HG03342 (cell line): ENCODE measurements at regions not wholly inside any gene's neighbourhood (a gene's known extent, or its start where the extent isn't known, plus 50 kb on each side); places are given as distances from the start of the nearest gene placed in this dataset.

Source experiments
- ATAC-seq: cut with Tn5 transposase; IDR thresholded peaks from one replicate; pipeline ENCODE4 v1.9.1; 2021; ENCODE audit warnings: mild to moderate bottlenecking, moderate library complexity; ENCODE audit not compliant: unreplicated experiment

- no peak for ATAC-seq
Observed at GRCh38 chr11:91264481-91264880, 960.1 kb upstream of the FAT3 start.

GRCh38 chr11:91263496-91264365 lies 960.9 kb upstream of the FAT3 start:
- no peak for ATAC-seq

DNA sequence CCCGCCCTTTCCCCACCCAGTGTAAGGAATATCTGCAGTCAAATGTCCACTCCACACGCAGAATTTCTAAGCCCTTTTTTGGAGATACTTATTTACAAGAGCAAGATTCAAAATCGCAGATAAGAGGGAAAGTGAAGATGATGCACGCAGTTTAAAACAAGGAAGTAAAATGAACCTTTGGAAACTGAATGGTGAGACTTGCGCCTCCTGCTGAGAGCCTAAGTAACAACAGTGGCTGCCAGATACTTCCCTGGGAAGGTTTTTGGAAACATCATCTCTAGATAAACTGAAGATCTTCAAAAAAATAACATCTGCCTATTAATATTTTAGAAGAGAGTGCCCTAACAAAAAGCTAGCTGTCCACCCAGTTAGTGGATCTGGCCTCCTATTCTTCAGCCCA lies 963.1 kb upstream of the FAT3 start:
- no peak for ATAC-seq

DNA sequence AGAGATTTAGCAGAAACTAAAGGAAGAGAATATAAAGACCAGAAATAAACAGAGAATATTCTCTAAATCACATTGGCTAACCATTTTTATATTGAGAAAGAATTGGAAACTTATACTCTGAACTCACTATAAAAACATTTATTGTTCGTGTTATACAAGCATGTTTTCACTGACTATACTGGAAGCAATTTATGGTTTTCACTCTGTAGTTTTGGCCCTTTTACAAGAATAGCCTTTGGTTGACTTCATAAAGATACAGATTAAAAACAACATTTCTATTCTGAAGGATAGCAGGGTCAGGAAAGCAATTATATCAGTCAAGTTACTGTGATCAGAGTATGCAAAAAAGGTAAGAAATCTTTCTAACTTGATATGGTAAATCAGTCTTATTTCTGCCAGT lies 965.7 kb upstream of the FAT3 start:
- ATAC-seq: no peak

DNA sequence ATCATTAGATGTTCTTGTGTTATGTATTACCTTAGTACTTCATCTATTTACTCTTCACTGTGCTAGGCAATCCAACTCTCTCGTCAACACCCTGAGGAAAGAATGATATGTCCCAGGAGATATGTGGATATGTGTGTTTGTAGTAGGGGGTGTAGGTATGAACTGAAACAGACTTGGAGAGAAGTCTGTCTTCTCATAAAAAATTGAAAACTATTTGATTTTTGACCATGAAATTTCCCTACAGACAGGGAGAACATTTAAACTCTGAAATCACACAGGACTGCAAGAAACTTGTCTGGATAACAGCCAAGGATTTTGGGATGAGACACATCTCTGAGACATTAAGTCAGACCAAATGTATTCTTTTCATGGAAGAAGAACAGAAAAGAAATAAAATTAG lies 967.0 kb upstream of the FAT3 start:
- no peak for ATAC-seq

- ATAC-seq: no peak
Observed at GRCh38 chr11:91248199-91248807, 976.3 kb upstream of the FAT3 start.

- ATAC-seq: no peak
Observed at GRCh38 chr11:91247009-91247735, 977.4 kb upstream of the FAT3 start.

GRCh38 chr11:91244912-91245311 lies 979.7 kb upstream of the FAT3 start:
- no peak for ATAC-seq

DNA sequence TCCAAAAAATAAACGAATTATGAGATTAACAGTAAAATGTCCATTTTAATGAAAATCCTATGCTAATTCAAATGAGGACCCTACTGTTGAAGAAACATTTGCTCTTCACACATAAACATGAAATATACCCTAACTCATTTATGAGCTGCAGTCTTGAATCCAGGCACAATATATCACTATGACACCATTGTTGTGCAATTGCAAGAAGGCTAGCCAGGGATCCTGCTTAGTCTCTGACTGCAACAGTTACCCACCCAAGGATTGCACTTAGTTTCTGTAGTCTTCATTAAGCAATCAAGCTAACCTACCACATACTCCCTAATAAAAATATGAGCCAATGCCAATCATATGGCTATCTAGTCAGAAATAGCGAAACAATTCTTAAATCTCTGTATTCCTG lies 981.0 kb upstream of the FAT3 start:
- no peak for ATAC-seq

DNA sequence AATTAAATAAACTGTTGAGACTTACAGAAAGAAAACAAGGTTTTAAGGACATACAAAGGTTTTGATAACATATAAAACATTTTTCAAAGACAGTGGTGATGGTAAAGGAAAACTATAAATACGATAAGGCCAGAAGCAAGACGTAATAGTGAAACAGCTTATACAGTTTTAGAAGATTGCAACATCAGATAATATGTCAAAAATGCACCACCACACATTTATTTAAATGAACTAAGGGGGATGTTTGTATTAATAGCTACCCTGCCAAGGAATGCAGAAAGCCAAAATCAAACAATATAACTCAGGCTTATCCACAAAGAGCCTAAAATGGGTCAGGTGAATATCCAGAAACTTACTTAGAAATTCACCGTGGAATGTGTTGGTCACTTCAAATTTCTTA lies 981.6 kb upstream of the FAT3 start:
- no peak for ATAC-seq

- ATAC-seq: no peak
Observed at GRCh38 chr11:91241226-91241625, 983.4 kb upstream of the FAT3 start.

DNA sequence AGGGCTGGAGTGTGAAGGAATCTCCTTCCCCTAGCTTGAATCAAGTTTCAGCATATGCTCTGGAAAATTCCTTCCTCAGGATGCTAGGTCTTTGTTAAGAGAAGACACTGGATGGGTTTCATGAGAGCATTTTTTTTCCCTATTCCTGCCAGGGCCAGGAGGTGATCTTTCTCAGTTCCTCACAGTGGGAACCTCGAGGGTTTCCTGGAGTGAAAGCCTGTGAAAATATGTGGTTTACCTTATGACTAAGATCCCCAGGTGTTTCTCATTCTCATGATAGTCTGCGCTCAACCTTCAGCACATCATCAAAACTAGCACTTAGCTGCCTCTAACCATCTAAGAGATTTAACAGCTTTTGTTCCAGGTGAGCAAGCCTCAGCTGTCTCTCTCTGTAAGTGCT lies 985.3 kb upstream of the FAT3 start:
- no peak for ATAC-seq

GRCh38 chr11:91231226-91231625 lies 993.4 kb upstream of the FAT3 start:
- ATAC-seq: no peak

GRCh38 chr11:91230647-91231046 lies 994.0 kb upstream of the FAT3 start:
- ATAC-seq: no peak

GRCh38 chr11:91222830-91223229 lies 1000.0 kb upstream of the CHORDC1 start:
- ATAC-seq: no peak

GRCh38 chr11:91220476-91221202 lies 997.8 kb upstream of the CHORDC1 start:
- no peak for ATAC-seq

DNA sequence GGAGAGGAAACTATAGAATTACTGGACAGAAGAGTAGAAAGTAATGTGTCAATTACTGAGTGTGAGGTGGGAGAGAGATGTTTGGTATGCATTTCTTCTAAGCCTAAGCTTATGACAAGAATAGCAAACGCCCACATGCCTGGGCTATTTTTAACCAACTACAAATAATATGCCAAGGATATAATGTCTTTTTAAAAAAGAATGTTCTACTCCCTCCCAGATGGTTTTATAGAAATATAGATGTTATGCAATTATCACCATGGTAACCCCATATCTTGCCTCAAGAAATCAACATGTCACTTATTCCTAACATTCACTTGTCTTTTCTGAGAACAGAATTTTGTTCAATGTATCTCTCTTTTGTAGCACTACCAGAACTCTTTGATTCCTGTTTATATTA lies 996.7 kb upstream of the CHORDC1 start:
- ATAC-seq: no peak

GRCh38 chr11:91209751-91210150 lies 986.9 kb upstream of the CHORDC1 start:
- ATAC-seq: no peak

- no peak for ATAC-seq
Observed at GRCh38 chr11:91209306-91209705, 986.5 kb upstream of the CHORDC1 start.

GRCh38 chr11:91199866-91200265 lies 977.0 kb upstream of the CHORDC1 start:
- no peak for ATAC-seq

- ATAC-seq: no peak
Observed at GRCh38 chr11:91194546-91194945, 971.7 kb upstream of the CHORDC1 start.
